ENCODE measurements at regions not wholly inside any gene's neighbourhood (a gene's known extent, or its start where the extent isn't known, plus 50 kb on each side); places are given as distances from the start of the nearest gene placed in this dataset.
"Not testable (repeated sequence)": the region's sequence is repeated elsewhere in the genome, so short reads cannot be mapped to it uniquely, and the experiment has no call there.

DNA sequence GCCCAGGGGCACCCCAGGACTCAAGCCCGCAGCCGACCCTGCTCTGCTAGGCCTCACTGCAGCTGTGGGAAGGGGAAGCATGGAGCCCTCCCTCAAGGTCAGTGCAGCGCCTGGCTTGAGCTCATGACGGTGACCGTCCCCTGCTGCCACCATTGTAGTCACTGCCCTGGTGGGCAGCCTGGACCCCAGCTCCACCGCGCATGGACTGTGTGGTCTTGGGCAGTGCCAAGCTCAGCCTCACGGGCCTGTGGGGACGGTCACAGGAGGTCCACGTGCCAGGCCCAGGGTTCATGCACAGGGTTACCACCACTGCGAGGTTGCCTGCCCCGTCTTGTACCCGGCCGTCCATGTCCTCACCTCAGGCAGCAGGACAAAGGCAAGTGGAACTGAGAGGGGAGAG, 342.9 kb downstream of the ADGRD1 start:
- TF ChIP-seq, protein P1, sequence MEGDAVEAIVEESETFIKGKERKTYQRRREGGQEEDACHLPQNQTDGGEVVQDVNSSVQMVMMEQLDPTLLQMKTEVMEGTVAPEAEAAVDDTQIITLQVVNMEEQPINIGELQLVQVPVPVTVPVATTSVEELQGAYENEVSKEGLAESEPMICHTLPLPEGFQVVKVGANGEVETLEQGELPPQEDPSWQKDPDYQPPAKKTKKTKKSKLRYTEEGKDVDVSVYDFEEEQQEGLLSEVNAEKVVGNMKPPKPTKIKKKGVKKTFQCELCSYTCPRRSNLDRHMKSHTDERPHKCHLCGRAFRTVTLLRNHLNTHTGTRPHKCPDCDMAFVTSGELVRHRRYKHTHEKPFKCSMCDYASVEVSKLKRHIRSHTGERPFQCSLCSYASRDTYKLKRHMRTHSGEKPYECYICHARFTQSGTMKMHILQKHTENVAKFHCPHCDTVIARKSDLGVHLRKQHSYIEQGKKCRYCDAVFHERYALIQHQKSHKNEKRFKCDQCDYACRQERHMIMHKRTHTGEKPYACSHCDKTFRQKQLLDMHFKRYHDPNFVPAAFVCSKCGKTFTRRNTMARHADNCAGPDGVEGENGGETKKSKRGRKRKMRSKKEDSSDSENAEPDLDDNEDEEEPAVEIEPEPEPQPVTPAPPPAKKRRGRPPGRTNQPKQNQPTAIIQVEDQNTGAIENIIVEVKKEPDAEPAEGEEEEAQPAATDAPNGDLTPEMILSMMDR (IDR thresholded peaks at IDR 0.05; ENCODE audit: insufficient read depth, low read length), result not testable (repeated sequence)
- TF ChIP-seq POLR2AphosphoS5, GABPA (IDR thresholded peaks at IDR 0.05; ENCODE audit: low read depth): not testable (repeated sequence)
